ENCODE measurements at regions not wholly inside any gene's neighbourhood (a gene's known extent, or its start where the extent isn't known, plus 50 kb on each side); places are given as distances from the start of the nearest gene placed in this dataset.

GRCh38 chr17:77735566-77736198 lies 222.8 kb upstream of the TNRC6C start:
- ChIA-PET CTCF (interaction anchor here (0.6 to 2.1 kb wide), 2 partner anchors 192 to 252 kb away, joined by 3 to 6 read pairs; no protein-coding TSS in a partner anchor), POLR2A (interaction anchor here (0.7 to 4.3 kb wide), 2 partner anchors 100 to 223 kb away, joined by 3 to 26 read pairs; partner anchors contain the start of gene TNRC6C)
- H3K36me3 ChIP-seq (ENCODE audit: control insufficient read depth in 2 of 2, insufficient read depth in 1 of 2, low read length in 2 of 2): no peaks in the 10 kb centered on the region
- peaks cover 18% of the 10 kb centered on the region for H3K4me1 ChIP-seq (ENCODE audit: control insufficient read depth, insufficient read depth, low read length)
- H3K4me3 ChIP-seq (ENCODE audit: low read depth, low read length): no peak overlapping the region
- H3K9me3 ChIP-seq (ENCODE audit: control insufficient read depth, insufficient read depth, low read depth, low read length): no peaks in the 10 kb centered on the region; the same call in none of the 2 replicates
- peak overlapping the region; percentile 89 for H3K27ac ChIP-seq (ENCODE audit: extremely low read depth, low read depth, low read length)
- TF ChIP-seq ZNF610 (tag by site-specific recombination; IDR thresholded peaks at IDR 0.05; ENCODE audit: borderline replicate concordance) (no peak), ZNF169 (tag by site-specific recombination; IDR thresholded peaks at IDR 0.05) (no peak), ZNF324 (tag by site-specific recombination; IDR thresholded peaks at IDR 0.05) (no peak), SALL2 (tag by site-specific recombination; IDR thresholded peaks at IDR 0.05; ENCODE audit: borderline replicate concordance) (no peak), ZNF514 (tag by site-specific recombination; IDR thresholded peaks at IDR 0.05) (no peak), ZNF394 (tag by site-specific recombination; IDR thresholded peaks at IDR 0.05; ENCODE audit: borderline replicate concordance) (no peak), ZNF121 (tag by site-specific recombination; IDR thresholded peaks at IDR 0.05) (no peak), ZNF555 (tag by site-specific recombination; conservative IDR thresholded peaks at IDR 0.05) (no peak), ZBTB6 (tag by site-specific recombination; IDR thresholded peaks at IDR 0.05) (no peak), ZNF350 (tag by site-specific recombination; IDR thresholded peaks at IDR 0.05) (no peak), ZNF544 (tag by site-specific recombination; IDR thresholded peaks at IDR 0.05) (no peak), ZNF148 (tag by site-specific recombination; IDR thresholded peaks at IDR 0.05; ENCODE audit: borderline replicate concordance) (no peak), ELK4 (IDR thresholded peaks at IDR 0.05; ENCODE audit: borderline replicate concordance, low read depth, low read length) (no peak), ZNF211 (tag by site-specific recombination; IDR thresholded peaks at IDR 0.05; ENCODE audit: low read depth) (no peak), ZNF776 (tag by site-specific recombination; IDR thresholded peaks at IDR 0.05; ENCODE audit: borderline replicate concordance) (no peak), REST (tag by site-specific recombination; IDR thresholded peaks at IDR 0.05) (no peak), ZNF747 (tag by site-specific recombination; IDR thresholded peaks at IDR 0.05) (no peak), ZNF146 (tag by site-specific recombination; IDR thresholded peaks at IDR 0.05) (no peak), OVOL3 (tag by site-specific recombination; IDR thresholded peaks at IDR 0.05) (no peak), ZNF521 (tag by site-specific recombination; IDR thresholded peaks at IDR 0.05) (no peak), SCRT2 (tag by site-specific recombination; IDR thresholded peaks at IDR 0.05) (no peak), ZSCAN18 (tag by site-specific recombination; IDR thresholded peaks at IDR 0.05) (no peak), KLF9 (tag by site-specific recombination; IDR thresholded peaks at IDR 0.05; ENCODE audit: low read depth) (no peak), ZNF37A (tag by site-specific recombination; IDR thresholded peaks at IDR 0.05) (no peak), ZNF658 (tag by site-specific recombination; IDR thresholded peaks at IDR 0.05) (no peak), ZNF114 (tag by site-specific recombination; IDR thresholded peaks at IDR 0.05) (no peak), ZNF560 (tag by site-specific recombination; IDR thresholded peaks at IDR 0.05; ENCODE audit: borderline replicate concordance) (no peak), KLF7 (tag by site-specific recombination; IDR thresholded peaks at IDR 0.05; ENCODE audit: borderline replicate concordance) (no peak), SP2 (tag by site-specific recombination; IDR thresholded peaks at IDR 0.05) (peak; percentile 76)
